ENCODE measurements at regions not wholly inside any gene's neighbourhood (a gene's known extent, or its start where the extent isn't known, plus 50 kb on each side); places are given as distances from the start of the nearest gene placed in this dataset.

- Histone ChIP-seq H3K4me3 (no peak overlapping the region), H3K9me3 (ENCODE audit: low read depth) (no peaks in the 10 kb centered on the region), H3K27ac (no peak overlapping the region), H3K4me1 (ENCODE audit: low read depth) (no peaks in the 10 kb centered on the region), H3K27me3 (no peaks in the 10 kb centered on the region), H3K36me3 (no peaks in the 10 kb centered on the region)
- TF ChIP-seq CTCF (IDR thresholded peaks at IDR 0.05; ENCODE audit: low read depth, low read length): no peak
- no peak for DNase-seq (ENCODE audit: low read depth in 1 of 2, low spot score in 1 of 2)
Measured at GRCh38 chr16:87196231-87196630, 121.0 kb downstream of the C16orf95 start.

- Histone ChIP-seq H3K9me3 (ENCODE audit: low read depth) (no peaks in the 10 kb centered on the region), H3K27me3 (no peaks in the 10 kb centered on the region), H3K4me3 (no peak overlapping the region), H3K36me3 (no peaks in the 10 kb centered on the region), H3K27ac (no peak overlapping the region), H3K4me1 (ENCODE audit: low read depth) (no peaks in the 10 kb centered on the region)
- DNase-seq (ENCODE audit: low read depth in 1 of 2, low spot score in 1 of 2): no peak
- TF ChIP-seq CTCF (IDR thresholded peaks at IDR 0.05; ENCODE audit: low read depth, low read length): no peak
Measured at GRCh38 chr16:87196661-87197060, 120.5 kb downstream of the C16orf95 start.

GRCh38 chr16:87198328-87198832 lies 118.8 kb downstream of the C16orf95 start:
- H3K27ac ChIP-seq: no peak overlapping the region
- no peaks in the 10 kb centered on the region for H3K36me3 ChIP-seq
- H3K9me3 ChIP-seq (ENCODE audit: low read depth): no peaks in the 10 kb centered on the region
- no peaks in the 10 kb centered on the region for H3K4me1 ChIP-seq (ENCODE audit: low read depth)
- TF ChIP-seq CTCF (IDR thresholded peaks at IDR 0.05; ENCODE audit: low read depth, low read length): no peak
- DNase-seq (ENCODE audit: low read depth in 1 of 2, low spot score in 1 of 2): no peak
- H3K27me3 ChIP-seq: no peaks in the 10 kb centered on the region
- H3K4me3 ChIP-seq: no peak overlapping the region

- no peak for DNase-seq (ENCODE audit: low read depth in 1 of 2, low spot score in 1 of 2)
- Histone ChIP-seq H3K4me1 (ENCODE audit: low read depth) (no peaks in the 10 kb centered on the region), H3K27me3 (no peaks in the 10 kb centered on the region), H3K9me3 (ENCODE audit: low read depth) (no peaks in the 10 kb centered on the region), H3K36me3 (no peaks in the 10 kb centered on the region), H3K27ac (no peak overlapping the region), H3K4me3 (no peak overlapping the region)
- no peak for TF ChIP-seq CTCF (IDR thresholded peaks at IDR 0.05; ENCODE audit: low read depth, low read length)
Measured at GRCh38 chr16:87198881-87199280, 118.3 kb downstream of the C16orf95 start.

GRCh38 chr16:87199379-87199778 lies 117.8 kb downstream of the C16orf95 start:
- no peak for TF ChIP-seq CTCF (IDR thresholded peaks at IDR 0.05; ENCODE audit: low read depth, low read length)
- Histone ChIP-seq H3K36me3 (no peaks in the 10 kb centered on the region), H3K27me3 (no peaks in the 10 kb centered on the region), H3K4me3 (no peak overlapping the region), H3K9me3 (ENCODE audit: low read depth) (no peaks in the 10 kb centered on the region), H3K4me1 (ENCODE audit: low read depth) (no peaks in the 10 kb centered on the region), H3K27ac (no peak overlapping the region)
- DNase-seq (ENCODE audit: low read depth in 1 of 2, low spot score in 1 of 2): no peak

- Histone ChIP-seq H3K27ac (no peak overlapping the region), H3K4me1 (ENCODE audit: low read depth) (no peaks in the 10 kb centered on the region), H3K4me3 (no peak overlapping the region), H3K27me3 (no peaks in the 10 kb centered on the region), H3K9me3 (ENCODE audit: low read depth) (no peaks in the 10 kb centered on the region), H3K36me3 (no peaks in the 10 kb centered on the region)
- no peak for DNase-seq (ENCODE audit: low read depth in 1 of 2, low spot score in 1 of 2)
- TF ChIP-seq CTCF (IDR thresholded peaks at IDR 0.05; ENCODE audit: low read depth, low read length): no peak
Measured at GRCh38 chr16:87199901-87200300, 117.3 kb downstream of the C16orf95 start.

Measured in cardiac muscle cell (in vitro differentiated cells and primary cell).